Fibroblast of pulmonary artery (primary cell): ENCODE measurements at regions not wholly inside any gene's neighbourhood (a gene's known extent, or its start where the extent isn't known, plus 50 kb on each side); places are given as distances from the start of the nearest gene placed in this dataset.

Source experiments
- DNase-seq: peaks from one replicate; pipeline ENCODE4 v3.0.0-alpha.2; 2010; ENCODE audit warnings: low read depth
- H3K4me3 ChIP-seq: replicated peaks from 2 replicates; pipeline ENCODE4 v1.5.1; 2011; ENCODE audit warnings: low read depth, mild to moderate bottlenecking, control low read depth, low read length, moderate library complexity
- TF ChIP-seq, protein P1 (sequence below): IDR thresholded peaks from 2 replicates; pipeline ENCODE4 v1.5.1; 2011; ENCODE audit warnings: mild to moderate bottlenecking, control low read depth, low read length, inconsistent platforms; ENCODE audit errors: missing control alignments

DNA sequence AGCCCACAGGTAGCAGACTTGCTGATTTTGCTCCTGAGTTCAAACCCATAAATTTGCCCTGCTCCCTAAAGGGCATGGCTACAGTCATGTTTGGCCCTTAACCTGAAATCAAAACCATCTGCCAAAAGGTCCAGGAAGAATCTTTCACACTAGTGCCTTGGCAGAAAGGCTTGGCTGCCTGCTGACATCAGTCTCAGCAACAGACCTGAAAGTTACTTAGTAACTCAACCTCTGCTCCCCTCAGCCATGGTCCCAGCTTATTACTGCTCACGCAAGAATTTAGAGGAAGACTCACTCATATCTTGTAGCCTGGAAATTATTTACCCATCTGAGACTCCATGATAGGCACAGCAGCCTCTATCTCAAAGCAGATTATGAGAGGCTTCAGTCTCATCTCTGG is 98.0 kb upstream of the KIF2B start:
- no peak overlapping the region for H3K4me3 ChIP-seq
- DNase-seq, result no peak
- TF ChIP-seq, protein P1, sequence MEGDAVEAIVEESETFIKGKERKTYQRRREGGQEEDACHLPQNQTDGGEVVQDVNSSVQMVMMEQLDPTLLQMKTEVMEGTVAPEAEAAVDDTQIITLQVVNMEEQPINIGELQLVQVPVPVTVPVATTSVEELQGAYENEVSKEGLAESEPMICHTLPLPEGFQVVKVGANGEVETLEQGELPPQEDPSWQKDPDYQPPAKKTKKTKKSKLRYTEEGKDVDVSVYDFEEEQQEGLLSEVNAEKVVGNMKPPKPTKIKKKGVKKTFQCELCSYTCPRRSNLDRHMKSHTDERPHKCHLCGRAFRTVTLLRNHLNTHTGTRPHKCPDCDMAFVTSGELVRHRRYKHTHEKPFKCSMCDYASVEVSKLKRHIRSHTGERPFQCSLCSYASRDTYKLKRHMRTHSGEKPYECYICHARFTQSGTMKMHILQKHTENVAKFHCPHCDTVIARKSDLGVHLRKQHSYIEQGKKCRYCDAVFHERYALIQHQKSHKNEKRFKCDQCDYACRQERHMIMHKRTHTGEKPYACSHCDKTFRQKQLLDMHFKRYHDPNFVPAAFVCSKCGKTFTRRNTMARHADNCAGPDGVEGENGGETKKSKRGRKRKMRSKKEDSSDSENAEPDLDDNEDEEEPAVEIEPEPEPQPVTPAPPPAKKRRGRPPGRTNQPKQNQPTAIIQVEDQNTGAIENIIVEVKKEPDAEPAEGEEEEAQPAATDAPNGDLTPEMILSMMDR, result no peak

GRCh38 chr17:53722407-53722806 is 100.3 kb upstream of the KIF2B start:
- TF ChIP-seq, protein P1, result no peak
- DNase-seq, result peak; percentile 96
- no peak overlapping the region for H3K4me3 ChIP-seq

DNA sequence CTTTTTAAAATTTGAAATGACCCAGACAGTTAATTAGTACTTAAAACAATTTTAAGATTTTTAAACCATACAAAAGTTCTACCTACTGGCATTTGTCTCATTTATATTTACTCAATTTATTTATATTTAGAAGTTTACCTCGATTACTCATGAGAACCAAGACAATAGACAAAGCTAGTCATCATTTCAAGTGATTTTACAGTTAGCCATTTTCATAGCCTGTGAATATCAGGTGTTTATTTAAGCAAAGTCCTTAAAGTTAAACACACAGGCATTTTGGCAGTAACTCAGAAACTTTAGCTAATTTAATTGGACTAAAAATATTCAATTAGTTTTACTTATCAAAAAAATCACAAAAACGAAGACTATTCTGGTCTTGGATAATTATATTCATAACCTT is 101.6 kb upstream of the KIF2B start:
- TF ChIP-seq, protein P1, result no peak
- H3K4me3 ChIP-seq, result no peak overlapping the region
- DNase-seq, result no peak

DNA sequence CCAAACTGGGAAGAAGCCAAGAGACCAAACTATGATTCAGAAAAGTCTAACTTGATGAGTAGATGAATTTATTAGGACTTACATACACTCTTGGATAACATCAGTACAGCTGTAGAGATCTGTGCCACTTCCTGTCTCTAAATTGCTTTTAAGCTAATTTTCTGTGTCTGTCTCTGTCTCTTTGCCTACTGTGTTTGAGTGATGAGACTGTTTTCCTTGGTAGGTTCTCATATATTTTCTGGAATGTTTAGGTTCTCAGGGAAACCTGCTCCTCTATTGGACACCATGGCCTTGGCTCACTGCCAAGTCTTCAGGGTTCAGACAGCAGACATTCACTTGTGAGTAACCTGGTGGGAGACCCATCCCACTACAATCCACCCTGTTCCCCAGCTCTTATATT is 103.5 kb upstream of the KIF2B start:
- TF ChIP-seq, protein P1, result no peak
- DNase-seq, result no peak
- no peak overlapping the region for H3K4me3 ChIP-seq

DNA sequence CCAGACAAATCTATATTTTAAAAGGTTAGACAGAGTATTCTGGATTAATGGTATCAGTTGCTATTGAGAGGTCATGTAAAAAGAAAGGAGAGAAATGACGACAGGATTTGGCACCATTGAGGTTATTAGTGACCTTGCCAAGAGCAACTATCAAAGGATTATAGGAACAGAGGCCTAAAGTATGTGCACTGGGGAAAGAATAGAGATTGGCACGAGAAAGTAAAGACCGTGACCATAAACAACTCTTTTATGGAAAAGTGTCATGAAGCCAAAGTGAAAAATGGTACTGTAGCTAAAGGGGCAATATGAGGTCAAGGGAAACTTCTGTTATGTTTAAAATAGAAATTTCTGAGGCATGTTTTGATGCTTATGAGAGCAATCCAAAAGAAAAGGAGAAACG is 115.2 kb upstream of the KIF2B start:
- TF ChIP-seq, protein P1, result no peak
- H3K4me3 ChIP-seq, result no peak overlapping the region
- no peak for DNase-seq

DNA sequence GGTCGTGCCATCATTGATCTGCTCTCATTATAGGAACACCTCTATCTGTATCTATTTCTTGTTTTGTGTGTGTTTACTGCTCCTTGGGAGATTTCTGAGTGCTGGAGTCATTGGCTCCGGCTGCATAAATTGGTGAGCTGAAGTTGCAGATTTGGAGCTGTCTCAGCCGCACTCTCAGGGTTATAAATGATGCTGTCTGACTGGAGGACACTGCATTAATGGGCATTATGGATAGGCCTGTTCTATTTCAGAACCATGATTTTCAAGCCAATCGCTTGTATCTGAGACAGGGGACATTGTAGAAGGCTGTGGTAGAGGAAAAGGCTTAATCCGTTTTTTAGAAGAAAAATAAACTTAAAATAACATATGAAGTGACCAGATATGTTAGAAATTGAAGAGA is 126.4 kb upstream of the KIF2B start:
- DNase-seq, result no peak
- H3K4me3 ChIP-seq, result no peak overlapping the region
- TF ChIP-seq, protein P1, result no peak

- TF ChIP-seq, protein P1, result no peak
- DNase-seq, result no peak
- H3K4me3 ChIP-seq, result no peak overlapping the region
Observed at GRCh38 chr17:53687324-53687723, 135.4 kb upstream of the KIF2B start.
